Muscle layer of duodenum (tissue), 2 donors: ENCODE measurements at regions not wholly inside any gene's neighbourhood (a gene's known extent, or its start where the extent isn't known, plus 50 kb on each side); places are given as distances from the start of the nearest gene placed in this dataset.

Experiments
- H3K27ac ChIP-seq: one replicate; pipeline ENCODE4 v1.7.0; 2013; ENCODE audit warnings: mild to moderate bottlenecking, low read length
- H3K27me3 ChIP-seq: one replicate; pipeline ENCODE4 v1.7.0; 2013; ENCODE audit warnings: low read depth, mild to moderate bottlenecking, control low read depth, low read length
- H3K36me3 ChIP-seq, 2 donors: one replicate each; pipeline ENCODE4 v1.7.0; 2013; ENCODE audit warnings: low read length in 2 of 2, control low read depth in 1 of 2, mild to moderate bottlenecking in 1 of 2; ENCODE audit not compliant: insufficient read depth in 2 of 2, control insufficient read depth in 1 of 2
- H3K4me1 ChIP-seq, 2 donors: one replicate each; pipeline ENCODE4 v1.7.0; 2013; ENCODE audit warnings: low read length in 2 of 2, mild to moderate bottlenecking in 2 of 2, control low read depth in 1 of 2, moderate library complexity in 1 of 2; ENCODE audit not compliant: insufficient read depth in 2 of 2, control insufficient read depth in 1 of 2
- H3K4me3 ChIP-seq, 2 donors: one replicate each; pipeline ENCODE4 v1.7.0; 2013; ENCODE audit warnings: low read length in 2 of 2, low read depth in 1 of 2, mild to moderate bottlenecking in 1 of 2
- H3K9me3 ChIP-seq, 2 donors: one replicate each; pipeline ENCODE4 v1.7.0; 2013; ENCODE audit warnings: low read length in 2 of 2, control low read depth in 1 of 2, mild to moderate bottlenecking in 1 of 2; ENCODE audit not compliant: control insufficient read depth in 1 of 2
- donor health status: healthy.

GRCh38 chr21:18954441-18954844, 550.9 kb upstream of the TMPRSS15 start:
- Histone ChIP-seq H3K4me1 (no peaks in the 10 kb centered on the region), H3K9me3 (no peaks in the 10 kb centered on the region), H3K27me3 (no peaks in the 10 kb centered on the region), H3K4me3 (no peak overlapping the region), H3K36me3 (no peaks in the 10 kb centered on the region), H3K27ac (no peak overlapping the region)

- H3K27ac ChIP-seq: no peak overlapping the region
- H3K36me3 ChIP-seq: no peaks in the 10 kb centered on the region
- H3K4me1 ChIP-seq: no peaks in the 10 kb centered on the region
- H3K4me3 ChIP-seq: no peak overlapping the region
- no peaks in the 10 kb centered on the region for H3K27me3 ChIP-seq
- H3K9me3 ChIP-seq: no peaks in the 10 kb centered on the region
Observed at GRCh38 chr21:18959817-18960216, 556.2 kb upstream of the TMPRSS15 start.

- H3K27ac ChIP-seq: no peak overlapping the region
- H3K4me1 ChIP-seq: no peaks in the 10 kb centered on the region
- H3K9me3 ChIP-seq: no peaks in the 10 kb centered on the region
- no peak overlapping the region for H3K4me3 ChIP-seq
- no peaks in the 10 kb centered on the region for H3K27me3 ChIP-seq
- H3K36me3 ChIP-seq: no peaks in the 10 kb centered on the region
Observed at GRCh38 chr21:18960306-18960705, 556.7 kb upstream of the TMPRSS15 start.

- H3K4me3 ChIP-seq: no peak overlapping the region
- H3K4me1 ChIP-seq: no peaks in the 10 kb centered on the region
- no peak overlapping the region for H3K27ac ChIP-seq
- no peaks in the 10 kb centered on the region for H3K9me3 ChIP-seq
- H3K27me3 ChIP-seq: no peaks in the 10 kb centered on the region
- no peaks in the 10 kb centered on the region for H3K36me3 ChIP-seq
Observed at GRCh38 chr21:18970416-18970815, 566.8 kb upstream of the TMPRSS15 start.

GRCh38 chr21:18970941-18971340, 567.4 kb upstream of the TMPRSS15 start:
- H3K4me1 ChIP-seq: no peaks in the 10 kb centered on the region

GRCh38 chr21:18985584-18985983, 582.0 kb upstream of the TMPRSS15 start:
- Histone ChIP-seq H3K27me3 (no peaks in the 10 kb centered on the region), H3K27ac (no peak overlapping the region)

More at GRCh38 chr21:18970941-18971340, 567.4 kb upstream of the TMPRSS15 start:
- no peaks in the 10 kb centered on the region for H3K36me3 ChIP-seq
- no peak overlapping the region for H3K27ac ChIP-seq
- no peaks in the 10 kb centered on the region for H3K27me3 ChIP-seq
- H3K4me3 ChIP-seq: no peak overlapping the region
- no peaks in the 10 kb centered on the region for H3K9me3 ChIP-seq

GRCh38 chr21:18986197-18986596, 582.6 kb upstream of the TMPRSS15 start:
- peaks cover 0 to 5% of the 10 kb centered on the region in 2 donors for H3K9me3 ChIP-seq
- H3K27ac ChIP-seq: no peak overlapping the region
- H3K36me3 ChIP-seq: no peaks in the 10 kb centered on the region
- H3K4me3 ChIP-seq: no peak overlapping the region
- no peaks in the 10 kb centered on the region for H3K27me3 ChIP-seq
- peaks cover 0 to 5% of the 10 kb centered on the region in 2 donors for H3K4me1 ChIP-seq

More at GRCh38 chr21:18985584-18985983, 582.0 kb upstream of the TMPRSS15 start:
- Histone ChIP-seq H3K9me3 (peaks cover 0 to 5% of the 10 kb centered on the region in 2 donors), H3K4me1 (peaks cover 0 to 5% of the 10 kb centered on the region in 2 donors), H3K4me3 (no peak overlapping the region), H3K36me3 (no peaks in the 10 kb centered on the region)

- H3K4me1 ChIP-seq: peaks cover 0 to 5% of the 10 kb centered on the region in 2 donors
- no peak overlapping the region for H3K27ac ChIP-seq
- no peak overlapping the region for H3K4me3 ChIP-seq
- H3K9me3 ChIP-seq: peaks cover 0 to 5% of the 10 kb centered on the region in 2 donors
- H3K27me3 ChIP-seq: no peaks in the 10 kb centered on the region
- no peaks in the 10 kb centered on the region for H3K36me3 ChIP-seq
Observed at GRCh38 chr21:18987520-18988026, 584.0 kb upstream of the TMPRSS15 start.

GRCh38 chr21:18989953-18990495, 586.4 kb upstream of the TMPRSS15 start:
- no peak overlapping the region for H3K4me3 ChIP-seq
- no peaks in the 10 kb centered on the region for H3K36me3 ChIP-seq
- peaks cover 0 to 5% of the 10 kb centered on the region in 2 donors for H3K4me1 ChIP-seq
- H3K9me3 ChIP-seq: peaks cover 0 to 3% of the 10 kb centered on the region in 2 donors
- H3K27me3 ChIP-seq: no peaks in the 10 kb centered on the region
- no peak overlapping the region for H3K27ac ChIP-seq

- Histone ChIP-seq H3K9me3 (peaks cover 0 to 3% of the 10 kb centered on the region in 2 donors), H3K27me3 (no peaks in the 10 kb centered on the region), H3K27ac (no peak overlapping the region), H3K36me3 (no peaks in the 10 kb centered on the region), H3K4me1 (peaks cover 0 to 5% of the 10 kb centered on the region in 2 donors), H3K4me3 (no peak overlapping the region)
Observed at GRCh38 chr21:18991846-18992245, 588.3 kb upstream of the TMPRSS15 start.

GRCh38 chr21:19010251-19010650, 606.7 kb upstream of the TMPRSS15 start:
- Histone ChIP-seq H3K27me3 (no peaks in the 10 kb centered on the region), H3K27ac (no peak overlapping the region), H3K4me3 (no peak overlapping the region), H3K4me1 (no peaks in the 10 kb centered on the region), H3K9me3 (no peaks in the 10 kb centered on the region), H3K36me3 (no peaks in the 10 kb centered on the region)

- H3K9me3 ChIP-seq: no peaks in the 10 kb centered on the region
- no peak overlapping the region for H3K27ac ChIP-seq
- H3K36me3 ChIP-seq: no peaks in the 10 kb centered on the region
- no peaks in the 10 kb centered on the region for H3K4me1 ChIP-seq
- H3K4me3 ChIP-seq: no peak overlapping the region
- H3K27me3 ChIP-seq: no peaks in the 10 kb centered on the region
Observed at GRCh38 chr21:19010996-19011395, 607.4 kb upstream of the TMPRSS15 start.
